GM21528 (cell line): ENCODE measurements at regions not wholly inside any gene's neighbourhood (a gene's known extent, or its start where the extent isn't known, plus 50 kb on each side); places are given as distances from the start of the nearest gene placed in this dataset.

Experiments
- ATAC-seq: cut with Tn5 transposase; IDR thresholded peaks from one replicate; pipeline ENCODE4 v1.9.1; 2021; ENCODE audit warnings: mild to moderate bottlenecking, moderate library complexity; ENCODE audit not compliant: unreplicated experiment, low FRiP score

- no peak for ATAC-seq
Measured at GRCh38 chr4:11543706-11544105, 115.0 kb upstream of the HS3ST1 start.

DNA sequence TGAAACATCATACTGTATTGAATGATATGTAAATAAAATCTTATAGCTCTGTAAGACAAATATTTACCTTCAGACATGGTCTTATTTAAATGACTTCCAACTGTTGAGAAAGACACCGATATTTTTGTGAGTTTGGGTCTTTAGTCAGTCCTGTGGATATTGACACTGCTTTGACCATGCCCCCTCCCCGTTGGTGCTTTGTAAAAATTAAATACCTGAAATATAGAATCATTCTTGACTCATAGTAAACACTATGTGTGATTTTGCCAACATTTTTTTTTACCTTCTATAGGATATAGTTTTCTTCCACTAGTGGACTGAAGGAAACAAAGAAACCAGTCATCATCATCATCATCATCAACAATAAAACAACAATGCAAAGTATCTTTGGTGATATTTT, 114.3 kb upstream of the HS3ST1 start:
- no peak for ATAC-seq

- no peak for ATAC-seq
Measured at GRCh38 chr4:11537846-11538245, 109.2 kb upstream of the HS3ST1 start.

DNA sequence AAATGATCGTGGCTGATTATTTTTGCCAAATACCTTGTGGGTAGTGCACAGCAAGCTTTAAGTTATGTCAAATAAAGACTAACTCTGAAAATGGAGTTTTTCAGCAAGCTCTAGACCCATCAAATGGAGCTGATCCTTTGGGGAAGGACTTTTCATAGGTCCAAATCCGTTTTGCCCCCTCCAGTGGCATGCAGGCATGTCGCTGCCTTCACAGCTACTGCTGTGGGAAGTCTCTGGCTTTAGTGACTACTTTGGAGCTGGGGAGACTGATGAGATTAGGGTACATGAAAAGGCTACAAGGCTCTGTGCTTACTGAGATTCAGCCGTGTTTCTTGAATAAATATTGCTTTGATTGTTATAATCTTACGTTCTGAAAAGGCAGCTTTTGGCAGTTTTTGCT, 106.6 kb upstream of the HS3ST1 start:
- no peak for ATAC-seq

GRCh38 chr4:11534623-11535302, 106.1 kb upstream of the HS3ST1 start:
- no peak for ATAC-seq

- ATAC-seq = no peak
Measured at GRCh38 chr4:11532138-11532537, 103.4 kb upstream of the HS3ST1 start.

GRCh38 chr4:11529625-11530201, 101.0 kb upstream of the HS3ST1 start:
- no peak for ATAC-seq

DNA sequence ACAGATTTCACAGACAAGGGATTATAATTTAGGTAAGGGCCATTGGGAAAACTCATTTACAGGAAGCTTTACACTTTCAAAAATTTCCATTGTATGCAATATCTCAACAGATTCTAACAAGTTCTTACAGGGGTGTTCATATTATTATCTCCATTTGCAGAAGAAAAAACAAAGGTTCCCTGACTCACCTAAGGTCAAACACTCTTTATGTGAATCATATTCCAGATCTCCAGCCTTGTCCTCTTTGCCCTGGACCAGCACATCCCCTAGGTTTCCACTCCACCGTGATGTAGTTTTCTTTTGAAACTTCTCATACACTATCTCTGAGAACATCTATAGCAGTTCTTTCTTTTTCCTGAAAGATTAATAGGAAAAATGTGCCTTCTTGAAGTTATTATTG, 96.4 kb upstream of the HS3ST1 start:
- no peak for ATAC-seq

DNA sequence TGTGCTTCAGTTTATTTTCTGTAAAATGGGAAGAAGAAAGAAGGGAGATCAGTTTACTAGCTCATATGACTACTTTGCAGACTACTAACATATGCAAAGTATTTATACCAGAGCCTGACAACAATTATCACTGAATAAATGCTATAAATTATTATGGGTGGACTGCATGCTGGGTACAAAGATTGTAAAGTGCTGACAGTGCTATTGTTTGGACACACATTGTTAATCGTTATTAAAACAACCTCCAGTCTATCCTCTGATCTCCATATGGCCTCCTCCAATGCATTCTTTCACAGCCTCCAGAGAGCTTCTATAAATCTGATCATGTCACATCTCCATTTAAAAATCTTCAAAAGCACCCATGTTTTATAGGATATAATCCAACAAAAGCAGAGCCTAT, 90.1 kb upstream of the HS3ST1 start:
- ATAC-seq = no peak

DNA sequence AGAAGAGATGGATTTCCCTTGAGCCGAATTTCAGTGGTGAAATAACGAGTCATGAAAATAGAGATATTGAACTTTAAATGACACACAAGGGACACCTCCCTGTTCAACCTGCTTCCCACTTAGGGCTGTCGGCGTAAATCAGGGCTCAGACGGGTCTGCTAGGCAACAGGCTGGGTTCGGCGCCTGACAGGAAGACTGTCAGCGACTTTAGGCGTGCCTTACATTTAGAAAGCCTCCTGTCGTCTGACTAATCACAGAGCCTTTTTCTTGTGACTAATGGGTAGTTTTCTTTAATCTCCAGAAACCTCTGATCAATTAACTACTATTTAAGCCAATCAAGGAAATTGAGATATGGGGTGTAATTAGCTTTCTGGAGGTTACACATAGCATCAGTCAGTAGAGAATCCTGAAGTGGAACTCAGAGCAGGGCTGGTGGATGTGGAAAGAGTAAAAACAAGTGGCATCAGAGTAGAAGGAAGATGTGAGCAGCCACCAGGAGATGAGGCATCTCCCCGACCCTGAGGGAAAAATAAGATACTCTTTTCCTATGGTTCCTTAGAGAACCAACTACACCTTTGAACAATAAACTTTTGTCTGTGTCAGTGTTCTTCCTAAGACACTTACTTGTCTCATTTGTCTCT, 86.2 kb upstream of the HS3ST1 start:
- no peak for ATAC-seq

DNA sequence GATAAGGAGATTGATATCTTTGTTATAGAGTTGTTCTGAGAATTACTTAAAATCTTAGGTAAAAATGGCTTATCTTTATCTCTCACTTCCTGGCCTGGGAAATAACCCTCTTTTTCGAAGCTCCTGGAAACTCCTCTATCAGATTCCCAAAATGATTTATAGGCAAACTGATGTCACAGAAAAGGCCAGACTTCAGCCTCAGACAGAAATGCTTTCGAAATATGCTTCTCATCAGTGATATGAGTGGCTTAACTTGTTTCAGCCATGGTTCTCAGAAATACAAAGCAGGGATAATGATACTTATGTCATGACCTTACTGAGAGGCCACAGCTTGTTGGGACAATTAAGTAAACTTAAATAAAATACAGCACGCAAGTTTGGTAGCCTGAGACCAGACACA, 85.3 kb upstream of the HS3ST1 start:
- no peak for ATAC-seq

- no peak for ATAC-seq
Measured at GRCh38 chr4:11512871-11513270, 84.2 kb upstream of the HS3ST1 start.

DNA sequence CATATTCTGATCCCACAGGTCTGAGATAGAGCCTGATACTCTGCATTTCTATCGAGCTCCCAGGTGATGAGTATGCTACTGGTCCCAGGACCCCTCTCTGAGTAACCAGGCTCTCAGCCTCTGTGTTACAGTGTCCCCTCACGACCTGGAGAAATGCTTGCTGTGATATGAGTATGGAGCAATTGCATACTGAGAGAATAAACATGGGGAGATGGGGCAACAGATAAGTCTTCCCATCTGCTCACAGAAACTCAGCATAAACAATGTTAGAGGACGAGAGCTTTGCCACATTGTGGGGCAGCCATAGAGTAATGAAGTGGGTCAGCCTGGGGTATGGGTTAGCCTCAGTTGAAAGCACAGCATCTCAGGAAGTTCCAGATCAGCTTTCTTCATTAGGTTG, 82.6 kb upstream of the HS3ST1 start:
- ATAC-seq = no peak

DNA sequence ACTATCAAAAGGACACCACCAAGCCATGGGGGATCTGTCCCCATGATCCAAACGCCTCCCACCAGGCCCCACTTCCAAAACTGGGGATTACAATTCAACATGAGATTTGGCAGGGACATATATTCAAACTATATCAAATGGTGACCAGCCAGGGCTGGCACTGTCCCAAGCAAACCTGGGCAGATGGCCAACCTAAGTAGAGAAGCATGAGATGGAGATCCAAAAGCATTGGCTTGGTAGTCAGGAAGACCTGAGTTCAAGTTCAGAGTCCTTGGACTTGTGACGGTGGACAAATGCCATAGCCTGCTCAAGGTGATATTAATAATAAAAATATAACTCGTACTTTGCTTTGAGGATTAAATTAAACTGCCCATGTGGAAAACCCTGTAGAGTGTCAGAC, 79.2 kb upstream of the HS3ST1 start:
- no peak for ATAC-seq

DNA sequence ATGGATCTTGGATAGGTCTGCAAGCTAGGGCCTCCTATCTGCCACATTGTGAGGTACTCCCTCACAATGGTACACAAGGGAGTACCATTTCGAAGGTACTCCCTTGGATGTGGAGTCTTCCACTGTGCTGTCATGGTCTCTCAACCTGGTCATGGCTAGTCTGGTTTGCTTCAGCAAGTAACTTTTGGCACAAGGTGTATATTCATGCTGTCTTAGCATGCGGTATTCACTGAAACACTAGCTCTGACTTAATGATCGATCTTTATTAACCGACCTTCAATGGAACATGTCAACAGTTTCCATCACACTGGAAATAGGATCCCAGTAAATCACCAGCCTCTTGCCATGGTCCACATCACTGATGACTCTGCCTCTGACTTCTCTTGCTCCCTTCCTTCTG, 77.5 kb upstream of the HS3ST1 start:
- no peak for ATAC-seq

DNA sequence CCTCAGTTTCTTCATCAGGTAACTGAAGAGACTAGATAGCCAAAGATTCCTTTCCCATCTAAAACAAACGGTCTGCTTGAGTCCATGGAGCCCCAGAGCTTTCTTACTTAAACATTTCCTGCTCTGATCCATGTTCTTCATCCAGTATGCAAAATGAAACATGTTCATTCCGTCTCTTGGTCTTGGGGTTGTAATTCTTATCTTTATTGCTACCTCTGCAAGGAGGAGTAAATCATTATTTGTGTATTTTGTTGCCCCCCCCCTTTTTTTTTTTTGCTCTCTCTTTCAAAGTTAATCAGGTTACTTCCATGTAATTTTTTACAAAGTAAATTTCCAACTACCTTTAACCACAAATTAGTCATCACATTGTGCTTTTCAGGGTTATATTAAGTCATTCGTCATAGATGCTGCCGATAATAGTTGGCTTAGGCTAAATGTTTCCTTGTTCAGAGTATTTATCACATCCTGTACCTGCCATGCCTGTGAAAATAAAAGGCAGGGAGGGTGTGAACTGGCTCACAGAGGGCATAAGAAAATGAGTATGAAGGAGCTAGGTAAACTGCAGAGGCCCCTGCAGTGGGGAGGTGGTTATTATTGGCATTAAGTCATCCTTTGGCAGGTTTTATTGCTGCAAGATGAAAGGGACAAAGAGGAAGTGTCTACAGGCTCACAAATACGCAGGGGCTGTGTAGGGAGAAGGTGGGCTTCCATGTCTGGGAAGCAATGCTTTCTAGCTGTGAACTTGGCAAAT, 76.7 kb upstream of the HS3ST1 start:
- no peak for ATAC-seq

DNA sequence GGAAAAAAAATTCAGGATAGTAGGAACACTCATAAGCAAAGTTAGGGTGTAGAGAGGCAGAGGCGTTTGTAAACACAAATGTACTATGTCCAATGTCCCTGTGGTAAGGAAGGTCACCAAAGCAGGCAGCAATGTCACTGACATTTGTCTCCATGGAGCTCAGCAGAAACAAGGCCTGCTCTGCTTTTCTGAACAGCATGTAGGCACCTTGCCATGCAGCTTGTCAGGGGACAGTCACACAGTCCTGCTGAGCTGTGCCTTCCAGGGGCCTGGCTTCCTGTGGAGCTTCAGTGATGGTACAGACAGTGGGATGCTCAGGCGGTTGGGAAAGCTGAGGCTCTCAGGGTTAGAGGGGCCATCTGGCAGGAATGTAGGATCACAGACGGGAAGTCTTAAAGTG, 74.5 kb upstream of the HS3ST1 start:
- ATAC-seq = no peak

DNA sequence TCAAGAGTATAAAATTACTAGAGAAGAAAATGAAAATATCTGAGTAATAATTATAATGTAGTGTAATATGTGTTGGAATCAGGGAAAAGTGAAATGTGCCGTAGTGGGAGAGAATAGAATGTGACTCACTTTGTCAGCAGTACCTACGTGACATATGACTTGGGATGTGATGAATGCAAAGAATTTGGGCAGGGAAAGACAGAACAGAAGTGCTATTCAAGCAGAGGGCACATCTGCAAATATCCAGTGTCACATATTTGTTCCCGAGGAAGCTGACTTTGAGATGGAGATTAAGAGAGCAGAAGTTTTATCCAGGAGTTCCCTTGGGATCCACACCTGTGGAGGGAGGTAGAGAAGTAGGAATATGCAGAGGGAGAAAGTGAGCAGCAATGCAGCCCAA, 69.3 kb upstream of the HS3ST1 start:
- no peak for ATAC-seq

DNA sequence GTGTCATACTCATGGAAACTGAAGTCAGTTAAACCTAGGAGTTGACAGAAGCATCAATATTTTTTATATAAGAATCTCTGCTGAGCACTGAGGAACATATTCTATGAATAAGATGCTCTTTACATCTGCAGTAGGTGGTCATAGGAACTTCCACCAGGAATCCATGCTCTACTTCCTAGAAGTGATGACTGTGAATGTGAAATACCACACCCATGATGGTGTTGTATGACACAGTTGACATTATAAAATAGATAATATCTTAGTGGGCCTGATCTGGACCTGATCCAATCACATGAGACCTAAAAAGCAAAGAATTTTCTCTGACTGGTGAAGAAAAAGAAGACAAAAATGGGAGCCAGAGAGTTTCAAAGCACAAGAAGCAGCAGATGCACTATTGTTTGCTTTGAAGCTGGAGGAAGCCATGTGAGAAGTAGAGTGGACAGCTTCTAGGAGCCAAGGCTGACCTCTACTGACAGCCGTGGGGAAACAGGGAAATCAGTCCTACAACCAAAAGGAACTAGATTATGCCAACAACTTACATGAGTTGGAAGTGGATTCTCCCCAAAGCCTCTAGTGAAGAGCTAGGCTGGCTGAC, 68.6 kb upstream of the HS3ST1 start:
- ATAC-seq = no peak

GRCh38 chr4:11496351-11496829, 67.7 kb upstream of the HS3ST1 start:
- ATAC-seq = no peak

DNA sequence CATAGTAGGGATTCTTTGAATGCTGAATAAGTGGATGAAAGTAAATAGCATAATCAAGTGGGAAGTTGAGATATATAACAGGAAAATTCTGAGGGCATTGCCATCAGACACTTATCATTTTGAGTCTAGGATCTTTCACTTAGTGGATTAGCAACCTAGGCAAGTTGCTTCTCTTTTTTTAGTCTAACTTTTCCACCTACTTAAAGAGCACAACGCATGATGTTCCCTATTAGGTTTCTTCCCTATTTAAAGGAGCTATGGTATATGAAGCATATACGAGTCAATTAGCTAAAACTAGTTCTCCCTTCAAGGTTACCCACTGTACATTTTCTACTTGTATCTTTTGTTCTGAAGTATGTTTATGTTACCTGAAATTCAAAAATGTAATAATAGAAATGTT, 67.1 kb upstream of the HS3ST1 start:
- ATAC-seq = no peak
